ENCODE measurements at regions not wholly inside any gene's neighbourhood (a gene's known extent, or its start where the extent isn't known, plus 50 kb on each side); places are given as distances from the start of the nearest gene placed in this dataset.

- DNase-seq (ENCODE audit: low read depth): no peak
- no peak for TF ChIP-seq CTCF (IDR thresholded peaks at IDR 0.05; ENCODE audit: control insufficient read depth, extremely low read depth, insufficient read depth)
- H3K4me3 ChIP-seq (ENCODE audit: low read depth, low read length): no peak overlapping the region
Observed at GRCh38 chr20:60213126-60213893, 255.1 kb downstream of the CDH26 start.

GRCh38 chr20:60214901-60215815 is 256.9 kb downstream of the CDH26 start:
- TF ChIP-seq CTCF (IDR thresholded peaks at IDR 0.05; ENCODE audit: control insufficient read depth, extremely low read depth, insufficient read depth): no peak
- H3K4me3 ChIP-seq (ENCODE audit: low read depth, low read length): no peak overlapping the region
- DNase-seq (ENCODE audit: low read depth): no peak

- H3K4me3 ChIP-seq (ENCODE audit: low read depth, low read length): no peak overlapping the region
- no peak for TF ChIP-seq CTCF (IDR thresholded peaks at IDR 0.05; ENCODE audit: control insufficient read depth, extremely low read depth, insufficient read depth)
- DNase-seq (ENCODE audit: low read depth): peak; percentile 55
Observed at GRCh38 chr20:60215816-60216730, 257.9 kb downstream of the CDH26 start.

GRCh38 chr20:60219231-60219630 is 261.0 kb downstream of the CDH26 start:
- DNase-seq (ENCODE audit: low read depth): no peak
- no peak overlapping the region for H3K4me3 ChIP-seq (ENCODE audit: low read depth, low read length)
- no peak for TF ChIP-seq CTCF (IDR thresholded peaks at IDR 0.05; ENCODE audit: control insufficient read depth, extremely low read depth, insufficient read depth)

- no peak overlapping the region for H3K4me3 ChIP-seq (ENCODE audit: low read depth, low read length)
- no peak for DNase-seq (ENCODE audit: low read depth)
- TF ChIP-seq CTCF (IDR thresholded peaks at IDR 0.05; ENCODE audit: control insufficient read depth, extremely low read depth, insufficient read depth): no peak
Observed at GRCh38 chr20:60219984-60220562, 261.9 kb downstream of the CDH26 start.

- TF ChIP-seq CTCF (IDR thresholded peaks at IDR 0.05; ENCODE audit: control insufficient read depth, extremely low read depth, insufficient read depth): no peak
- H3K4me3 ChIP-seq (ENCODE audit: low read depth, low read length): no peak overlapping the region
- DNase-seq (ENCODE audit: low read depth): no peak
Observed at GRCh38 chr20:60220706-60221105, 262.5 kb downstream of the CDH26 start.
